ENCODE measurements at regions not wholly inside any gene's neighbourhood (a gene's known extent, or its start where the extent isn't known, plus 50 kb on each side); places are given as distances from the start of the nearest gene placed in this dataset.

DNA sequence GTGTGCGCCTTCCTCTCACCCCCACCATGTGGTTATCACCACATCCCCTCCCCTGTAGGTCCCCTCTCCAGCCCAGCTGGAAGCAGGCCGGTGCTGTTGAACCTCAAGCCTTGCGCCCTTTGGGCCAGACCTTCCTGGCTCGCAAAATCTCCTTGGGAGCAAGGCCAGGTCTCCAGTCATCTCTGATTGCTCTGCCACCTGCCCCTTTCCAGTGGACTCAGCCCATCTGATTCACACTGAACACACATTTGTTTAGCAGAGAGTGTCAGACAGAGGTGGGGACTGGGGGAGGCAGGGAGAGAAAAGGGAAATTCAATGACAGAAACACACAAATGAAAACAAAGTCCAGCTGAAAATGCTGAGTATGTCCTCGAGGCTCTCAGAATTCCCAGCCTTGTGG is 119.4 kb downstream of the TPRA1 start:
- TF ChIP-seq CTCF (IDR thresholded peaks at IDR 0.05; ENCODE audit: low read depth, low read length), result no peak
- TF ChIP-seq POLR2A (IDR thresholded peaks at IDR 0.05; ENCODE audit: extremely low read depth, insufficient read length), result no peak

All from NB4 (cell line).